ENCODE measurements at regions not wholly inside any gene's neighbourhood (a gene's known extent, or its start where the extent isn't known, plus 50 kb on each side); places are given as distances from the start of the nearest gene placed in this dataset.
A peak's percentile ranks its signal among the peaks of the same experiment; 100 is the strongest.
"Not testable (repeated sequence)": the region's sequence is repeated elsewhere in the genome, so short reads cannot be mapped to it uniquely, and the experiment has no call there.

GRCh38 chr19:28641395-28641794 lies 571.6 kb downstream of the UQCRFS1 start:
- DNase-seq (ENCODE audit: low read depth in 3 of 3, low spot score in 2 of 3) = no peak

- no peak for DNase-seq (ENCODE audit: low read depth in 3 of 3, low spot score in 2 of 3)
These were observed 572.4 kb downstream of the UQCRFS1 start for GRCh38 chr19:28640506-28640905.

GRCh38 chr19:28638445-28638844 lies 574.5 kb downstream of the UQCRFS1 start:
- DNase-seq (ENCODE audit: low read depth in 3 of 3, low spot score in 2 of 3) = no peak

GRCh38 chr19:28636706-28637105 lies 576.2 kb downstream of the UQCRFS1 start:
- no peak for DNase-seq (ENCODE audit: low read depth in 3 of 3, low spot score in 2 of 3)

- no peak for DNase-seq (ENCODE audit: low read depth in 3 of 3, low spot score in 2 of 3)
These were observed 576.8 kb downstream of the UQCRFS1 start for GRCh38 chr19:28636016-28636629.

GRCh38 chr19:28634837-28635236 lies 578.1 kb downstream of the UQCRFS1 start:
- DNase-seq (ENCODE audit: low read depth in 3 of 3, low spot score in 2 of 3) = no peak

GRCh38 chr19:28634019-28634328 lies 579.0 kb downstream of the UQCRFS1 start:
- DNase-seq (ENCODE audit: low read depth in 3 of 3, low spot score in 2 of 3) = no peak

- peak in 1 of 3 donors; percentile 19 for DNase-seq (ENCODE audit: low read depth in 3 of 3, low spot score in 2 of 3)
These were observed 579.5 kb downstream of the UQCRFS1 start for GRCh38 chr19:28633319-28634018.

GRCh38 chr19:28632371-28633080 lies 580.4 kb downstream of the UQCRFS1 start:
- DNase-seq (ENCODE audit: low read depth in 3 of 3, low spot score in 2 of 3) = no peak

GRCh38 chr19:28631961-28632360 lies 581.0 kb downstream of the UQCRFS1 start:
- no peak for DNase-seq (ENCODE audit: low read depth in 3 of 3, low spot score in 2 of 3)

GRCh38 chr19:28627669-28628068 lies 585.3 kb downstream of the UQCRFS1 start:
- DNase-seq (ENCODE audit: low read depth in 3 of 3, low spot score in 2 of 3) = no peak

- DNase-seq (ENCODE audit: low read depth in 3 of 3, low spot score in 2 of 3) = not testable (repeated sequence)
These were observed 586.5 kb downstream of the UQCRFS1 start for GRCh38 chr19:28626407-28626806.

GRCh38 chr19:28619816-28620429 lies 593.0 kb downstream of the UQCRFS1 start:
- DNase-seq (ENCODE audit: low read depth in 3 of 3, low spot score in 2 of 3) = no peak

GRCh38 chr19:28618504-28618903 lies 594.4 kb downstream of the UQCRFS1 start:
- DNase-seq (ENCODE audit: low read depth in 3 of 3, low spot score in 2 of 3) = no peak

- DNase-seq (ENCODE audit: low read depth in 3 of 3, low spot score in 2 of 3) = no peak
These were observed 597.0 kb downstream of the UQCRFS1 start for GRCh38 chr19:28615966-28616365.

GRCh38 chr19:28615546-28615916 lies 597.4 kb downstream of the UQCRFS1 start:
- DNase-seq (ENCODE audit: low read depth in 3 of 3, low spot score in 2 of 3) = no peak

GRCh38 chr19:28614634-28615545 lies 598.1 kb downstream of the UQCRFS1 start:
- no peak for DNase-seq (ENCODE audit: low read depth in 3 of 3, low spot score in 2 of 3)

GRCh38 chr19:28612275-28612769 lies 600.6 kb downstream of the UQCRFS1 start:
- no peak for DNase-seq (ENCODE audit: low read depth in 3 of 3, low spot score in 2 of 3)

- DNase-seq (ENCODE audit: low read depth in 3 of 3, low spot score in 2 of 3) = not testable (repeated sequence)
These were observed 601.6 kb downstream of the UQCRFS1 start for GRCh38 chr19:28611227-28611914.

- no peak for DNase-seq (ENCODE audit: low read depth in 3 of 3, low spot score in 2 of 3)
These were observed 602.2 kb downstream of the UQCRFS1 start for GRCh38 chr19:28610731-28611130.
